NCI-H128 (cell line): ENCODE measurements at regions not wholly inside any gene's neighbourhood (a gene's known extent, or its start where the extent isn't known, plus 50 kb on each side); places are given as distances from the start of the nearest gene placed in this dataset.

Experiments used
- DNase-seq: peaks from one replicate; lab custom pipeline; 2025; ENCODE audit not compliant: unreplicated experiment; lab: John Stamatoyannopoulos, UW

DNA sequence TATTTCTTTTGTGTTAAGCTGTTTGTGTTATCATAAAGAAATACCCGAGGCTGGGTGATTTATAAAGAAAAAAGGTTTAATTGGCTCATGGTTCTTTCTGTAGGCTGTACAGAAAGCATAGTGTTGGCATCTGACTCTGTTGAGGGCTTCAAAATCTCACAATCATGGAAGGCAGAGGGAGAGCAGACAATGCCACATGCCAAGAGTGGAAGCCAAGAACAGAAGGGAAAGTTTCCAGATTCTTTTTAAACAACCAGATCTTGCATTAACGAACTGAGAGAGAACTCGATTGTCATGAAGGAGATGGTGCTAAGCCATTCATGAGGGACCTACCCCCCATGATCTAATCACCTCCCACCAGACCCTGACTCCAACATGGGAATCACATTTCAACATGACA lies 290.1 kb downstream of the BMP2 start:
- DNase-seq = no peak

DNA sequence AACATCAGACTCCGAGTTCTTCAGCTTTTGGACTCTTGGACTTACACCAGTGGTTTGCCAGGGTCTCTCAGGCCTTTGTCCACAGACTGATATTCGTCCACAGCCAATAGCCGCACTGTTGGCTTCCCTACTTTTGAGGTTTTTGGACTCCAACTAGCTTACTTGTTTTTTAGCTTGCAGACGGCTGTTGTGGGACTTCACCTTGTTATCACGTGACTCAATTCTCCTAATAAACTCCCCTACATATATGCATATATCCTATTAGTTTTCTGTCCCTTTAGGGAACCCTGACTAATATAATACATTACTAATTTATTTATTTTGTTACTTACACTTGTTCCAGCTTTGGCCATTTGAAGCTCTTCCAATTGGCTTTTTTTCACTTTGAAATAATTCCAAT lies 311.3 kb downstream of the BMP2 start:
- DNase-seq = no peak

DNA sequence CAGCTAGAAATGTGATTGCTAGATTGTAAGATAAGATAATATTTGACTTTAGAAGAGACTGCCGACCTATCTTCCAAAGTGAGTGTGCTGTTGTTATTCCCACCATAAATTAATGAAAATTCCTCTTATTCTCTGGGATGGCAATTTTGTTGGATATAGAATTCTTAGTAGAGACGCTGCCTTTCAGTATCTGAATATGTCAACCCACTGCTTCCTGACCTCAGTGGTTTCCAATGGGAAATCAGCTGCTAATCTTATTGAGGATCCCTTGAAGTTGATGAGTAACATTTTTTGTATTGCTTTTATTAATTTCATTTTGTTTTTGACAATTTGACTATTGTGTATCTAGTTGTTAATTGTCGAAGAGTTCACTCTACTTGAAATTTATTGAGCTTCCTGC lies 313.0 kb downstream of the BMP2 start:
- no peak for DNase-seq

DNA sequence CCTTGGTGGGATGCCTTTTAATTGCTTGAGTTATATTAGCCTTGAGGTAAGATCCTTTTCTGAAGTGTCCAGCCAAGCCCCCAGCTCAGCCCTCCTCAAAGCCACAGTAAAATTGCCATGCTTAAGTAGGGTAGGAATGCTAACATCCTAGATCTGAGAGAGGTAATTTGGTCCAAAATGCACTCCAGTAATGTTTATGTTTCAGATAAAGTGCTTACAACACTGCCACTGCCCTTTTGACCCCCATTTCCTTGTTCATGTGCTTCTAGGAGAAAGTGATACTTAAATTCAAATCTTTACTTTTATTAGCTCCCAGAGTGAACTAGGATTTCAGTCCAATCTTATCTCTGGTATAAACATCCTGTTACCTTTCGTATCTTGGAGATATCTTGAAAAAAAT lies 318.0 kb downstream of the BMP2 start:
- no peak for DNase-seq

DNA sequence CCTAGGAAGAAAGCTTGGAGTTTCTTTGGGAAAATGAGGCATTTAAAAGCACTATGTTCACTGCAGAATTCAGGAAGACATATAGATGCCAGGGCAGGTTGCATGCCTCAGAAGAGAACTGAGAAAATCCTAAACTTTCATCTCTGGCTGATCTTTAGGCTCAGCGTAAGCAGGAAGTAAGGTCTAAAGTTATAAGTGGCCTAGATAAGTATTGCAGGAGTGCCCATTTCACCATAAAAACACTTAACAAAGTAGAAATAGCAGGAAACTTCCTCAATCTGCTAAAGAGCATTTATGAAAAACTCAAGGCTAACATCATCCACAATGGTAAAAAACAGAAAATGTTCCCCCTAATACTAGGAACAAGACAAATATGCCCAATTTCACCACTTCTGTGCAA lies 320.3 kb downstream of the BMP2 start:
- DNase-seq = no peak

DNA sequence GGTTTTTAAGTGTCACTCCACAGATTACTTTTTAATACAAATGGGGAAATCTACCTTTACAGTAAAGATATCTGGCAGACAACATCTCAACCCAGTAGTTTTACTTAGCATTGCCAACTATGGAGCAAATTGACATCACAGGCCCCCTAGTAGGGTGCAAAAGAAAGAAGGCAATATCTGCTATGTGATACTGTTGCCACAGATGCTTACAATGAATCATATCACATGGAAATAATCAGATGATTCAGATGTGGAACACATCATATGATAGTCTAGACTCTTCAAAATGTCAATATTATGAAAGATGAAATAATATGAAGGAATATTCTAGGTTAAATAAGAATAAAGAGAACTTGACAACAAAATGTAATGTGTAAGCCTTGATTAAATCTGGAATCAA lies 322.5 kb downstream of the BMP2 start:
- DNase-seq = no peak

DNA sequence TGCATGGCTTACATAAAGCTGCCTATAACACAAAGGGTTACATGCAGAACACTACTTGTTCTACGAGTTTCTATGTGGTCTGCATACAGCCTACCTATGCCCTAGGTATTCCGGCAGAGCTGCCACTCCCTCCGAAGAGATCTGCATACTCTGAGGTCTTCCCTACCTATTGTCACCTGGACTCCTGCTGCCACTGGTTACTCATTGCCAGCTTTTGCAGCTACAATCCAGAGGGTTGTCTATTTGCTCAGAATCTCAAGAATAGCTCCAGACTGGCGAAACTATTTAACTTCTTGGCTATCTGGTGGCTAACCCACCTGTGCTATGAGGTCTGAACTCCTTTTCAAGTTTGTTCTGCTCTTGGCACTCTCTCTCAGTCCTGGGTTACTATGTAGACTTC lies 323.3 kb downstream of the BMP2 start:
- no peak for DNase-seq

DNA sequence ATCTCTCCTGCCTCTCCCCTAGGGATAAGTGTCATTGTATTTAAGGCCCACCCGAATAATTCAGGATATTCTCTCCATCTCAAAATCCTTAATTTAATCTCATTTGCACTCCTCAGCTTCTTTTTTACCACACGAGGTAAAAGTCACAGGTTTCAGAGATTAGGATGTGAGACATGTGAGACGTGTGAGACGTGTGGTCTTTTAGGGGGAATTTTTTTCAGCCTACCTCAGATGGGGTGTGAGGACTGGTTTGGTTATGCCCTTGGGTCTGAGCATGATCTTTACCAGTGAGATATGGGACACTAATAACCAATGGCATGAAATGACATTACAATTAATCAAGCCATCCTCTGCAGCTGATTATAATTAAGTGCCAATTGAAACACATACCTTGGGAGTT lies 324.2 kb downstream of the BMP2 start:
- DNase-seq = no peak

DNA sequence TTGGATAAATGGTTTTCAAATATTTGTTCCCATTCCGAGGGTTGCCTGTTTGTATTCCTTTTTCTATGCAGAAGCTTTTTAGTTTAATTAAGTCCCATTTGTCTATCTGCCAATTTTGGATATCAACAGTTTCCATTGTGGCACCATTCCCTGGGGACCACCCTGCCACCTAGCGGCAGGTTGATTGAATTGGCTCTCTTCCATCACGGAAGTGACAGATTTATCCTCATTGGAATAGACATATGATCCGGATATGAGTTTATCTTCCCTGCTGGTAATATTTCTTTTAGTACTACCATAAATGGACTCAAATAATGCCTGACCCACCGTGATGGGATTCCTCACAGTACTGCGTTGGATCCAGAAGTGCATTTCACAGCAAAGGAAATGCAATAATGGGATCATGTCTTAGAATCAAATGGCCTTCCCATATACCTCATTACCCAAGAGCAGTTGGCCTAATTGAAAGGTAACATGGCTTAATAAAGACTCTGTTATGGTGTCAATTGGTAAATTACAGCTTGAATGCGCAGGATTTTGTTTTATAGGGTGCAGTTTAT lies 327.0 kb downstream of the BMP2 start:
- no peak for DNase-seq

DNA sequence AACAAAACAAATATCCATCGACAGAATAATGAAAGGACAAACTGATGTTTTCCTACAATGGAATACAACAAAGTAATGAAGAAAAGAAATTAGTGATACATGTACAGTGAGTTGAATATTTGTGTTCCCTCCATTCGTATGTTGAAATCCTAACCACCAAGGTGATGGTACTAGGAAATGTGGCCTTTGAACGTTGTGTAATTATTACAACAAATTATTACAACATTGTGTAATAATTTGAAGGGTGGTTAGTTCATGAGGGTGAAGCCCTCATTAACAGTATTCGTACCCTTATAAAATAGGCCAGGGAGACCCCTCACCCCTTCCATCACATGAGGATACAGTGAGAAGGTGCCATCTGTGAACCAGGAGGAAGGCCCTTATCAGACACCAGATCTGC lies 339.4 kb downstream of the BMP2 start:
- DNase-seq = no peak

DNA sequence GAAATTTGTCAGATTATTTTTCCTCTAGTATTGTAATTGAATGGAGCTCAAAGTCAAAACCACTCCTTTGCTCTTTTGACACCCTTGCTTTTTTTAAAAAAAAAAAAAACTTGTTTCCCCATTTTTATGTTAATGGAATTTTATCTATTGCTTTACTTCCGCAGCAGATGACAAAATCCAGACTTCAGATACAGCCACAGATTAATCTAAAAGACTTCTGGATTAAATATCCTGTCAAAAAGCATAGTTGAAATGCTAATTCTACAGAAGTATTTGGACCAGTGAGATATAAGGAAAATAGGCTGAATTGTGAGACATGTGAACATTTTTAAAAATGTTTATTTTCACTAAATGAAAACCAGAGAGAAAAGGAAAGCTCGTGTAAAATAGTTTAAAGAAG lies 341.4 kb downstream of the BMP2 start:
- no peak for DNase-seq

DNA sequence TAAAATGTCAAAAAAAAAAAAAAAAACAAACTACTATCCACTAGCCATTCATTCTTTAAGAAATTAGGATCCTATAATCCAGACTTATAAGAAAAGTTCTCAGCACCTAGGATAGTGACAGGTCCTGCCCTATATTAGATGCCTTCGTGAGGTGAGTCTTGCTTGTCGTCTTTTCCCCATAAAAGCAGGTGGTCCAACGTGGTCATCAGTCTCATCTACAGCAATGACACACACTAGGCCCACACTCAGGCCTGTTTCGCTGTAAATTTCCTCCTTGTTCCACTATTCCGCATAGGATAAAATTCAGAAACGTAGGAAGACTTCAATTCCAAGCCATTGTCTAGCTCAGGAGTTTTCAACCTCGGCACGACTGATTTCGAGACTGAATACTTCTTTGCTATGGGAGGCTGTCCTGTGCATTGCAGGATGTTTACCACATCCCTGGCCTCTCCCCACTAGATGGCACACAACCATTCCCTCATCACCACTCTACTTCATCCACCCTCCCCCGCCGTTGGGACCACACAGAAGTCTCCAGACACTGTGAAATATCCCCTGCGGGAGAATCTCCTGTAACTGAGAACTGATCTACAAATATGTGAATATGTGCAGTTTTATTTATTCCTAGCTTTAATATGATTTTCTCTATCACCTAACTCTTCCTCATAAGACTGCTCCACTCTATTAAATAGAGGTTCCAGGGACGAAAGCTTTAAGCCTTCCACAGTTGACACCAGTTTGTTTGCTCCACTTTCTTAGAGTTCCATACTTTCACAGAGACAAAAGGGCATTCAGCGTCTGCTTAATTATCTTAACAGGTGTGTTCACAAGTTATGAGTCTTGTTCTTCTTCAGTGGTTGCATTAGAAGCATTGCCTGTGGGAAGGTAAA lies 346.3 kb downstream of the BMP2 start:
- DNase-seq = peak; percentile 17

DNA sequence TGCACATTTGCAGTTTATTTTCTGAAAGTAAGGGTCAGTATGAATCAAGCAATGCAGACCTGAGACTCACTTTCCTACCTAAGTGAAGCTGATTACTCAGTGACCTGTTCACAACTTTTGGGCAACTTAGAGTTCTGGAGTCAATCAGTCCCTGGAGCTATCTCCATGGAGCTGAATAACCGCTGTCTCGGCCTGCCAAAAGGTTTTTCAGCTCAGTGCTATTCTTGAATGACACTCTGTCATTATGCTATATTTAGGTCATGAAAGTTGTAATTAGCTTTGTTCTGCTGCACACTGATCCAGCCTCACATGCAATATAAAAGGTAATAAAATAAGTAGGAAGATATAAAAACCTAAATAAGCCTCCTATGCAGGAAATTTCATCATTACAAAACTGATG lies 356.0 kb downstream of the BMP2 start:
- DNase-seq = no peak

DNA sequence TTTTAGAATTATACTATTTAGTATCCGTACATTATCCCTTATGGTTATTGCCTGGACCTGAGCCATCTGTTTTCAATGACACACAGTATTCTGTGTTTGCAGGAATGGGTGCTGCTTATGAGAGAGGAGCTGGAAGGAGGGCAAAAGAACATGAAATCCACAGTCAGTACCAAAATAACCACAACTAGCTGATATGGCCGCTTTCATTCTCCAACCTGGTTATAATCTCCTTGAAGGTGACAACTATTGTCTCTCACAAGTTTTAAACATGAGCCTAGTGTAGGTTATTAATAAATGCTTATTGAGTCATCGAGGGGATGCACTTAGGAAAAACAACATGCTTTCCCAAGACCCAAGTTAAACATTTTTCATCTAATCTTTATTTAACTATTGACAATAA lies 356.6 kb downstream of the BMP2 start:
- no peak for DNase-seq

DNA sequence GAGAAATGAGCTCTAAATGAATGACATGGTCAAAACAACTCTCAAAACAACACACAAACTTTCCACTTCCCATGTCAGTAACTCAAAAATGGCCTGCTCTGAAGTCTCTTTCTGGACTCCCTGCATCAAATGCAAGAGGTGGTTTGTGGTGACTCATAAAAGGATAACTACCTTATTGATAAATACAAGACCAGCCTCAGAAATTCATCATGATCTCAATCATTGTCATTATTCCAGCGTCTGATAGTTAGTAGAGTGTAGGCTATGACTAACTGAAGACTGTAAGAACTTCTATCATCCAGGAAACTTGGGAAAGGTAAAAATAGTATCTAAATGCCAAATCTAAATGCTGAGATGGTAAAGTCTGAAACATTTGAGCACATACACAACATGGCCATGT lies 369.4 kb downstream of the BMP2 start:
- DNase-seq = no peak

DNA sequence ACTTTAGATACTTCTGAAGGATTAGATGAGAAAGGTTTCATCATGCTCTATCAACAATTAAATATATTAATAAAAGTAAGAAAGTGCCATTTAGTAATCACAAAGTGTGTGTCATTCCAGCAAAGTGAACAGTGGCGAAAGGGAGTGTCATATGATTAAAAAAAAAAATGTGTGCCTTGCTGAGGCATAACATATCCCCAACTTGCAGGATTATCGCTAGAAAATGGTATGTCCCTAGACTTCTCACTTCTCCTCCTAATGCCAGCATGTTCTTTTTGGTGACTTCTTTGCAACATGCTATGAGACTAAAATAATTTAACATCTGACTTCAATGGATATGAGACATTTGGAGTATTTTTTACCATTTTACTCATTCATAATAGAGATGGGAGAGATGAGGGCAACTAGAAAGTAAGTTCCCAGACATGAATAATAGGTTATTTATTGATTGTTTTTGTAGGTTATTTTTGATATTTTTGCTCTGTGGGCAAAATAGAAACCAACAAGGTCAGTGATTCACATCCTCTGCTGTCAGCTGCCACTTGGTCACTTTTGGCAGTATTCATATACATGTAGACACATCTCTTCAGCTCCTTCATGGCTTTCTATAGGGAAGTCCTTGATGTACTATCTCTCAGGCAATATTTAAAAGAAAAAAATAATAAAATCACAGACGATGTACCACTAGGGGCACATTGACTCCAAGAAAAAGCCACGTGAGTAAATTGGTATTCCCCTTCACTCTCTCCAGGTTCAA lies 370.1 kb downstream of the BMP2 start:
- no peak for DNase-seq

DNA sequence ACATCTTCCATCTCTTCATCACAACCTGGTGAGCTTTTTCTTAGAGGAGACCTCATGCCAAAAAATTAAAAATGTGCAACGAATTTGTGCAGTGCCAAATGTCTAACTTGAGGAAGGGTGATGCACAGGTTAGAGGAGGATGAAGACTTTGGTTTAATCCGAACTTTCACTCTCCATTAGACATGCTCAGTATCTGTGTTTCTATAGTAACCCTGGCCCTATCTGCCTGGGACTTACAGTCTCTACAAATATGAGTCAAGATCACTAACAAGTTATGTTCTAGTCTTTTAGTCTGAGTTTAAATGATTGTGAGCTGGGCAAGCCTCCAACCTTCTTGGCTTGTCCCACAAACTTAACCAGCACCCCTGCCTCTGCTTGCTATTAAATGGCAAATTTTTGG lies 377.0 kb downstream of the BMP2 start:
- no peak for DNase-seq

DNA sequence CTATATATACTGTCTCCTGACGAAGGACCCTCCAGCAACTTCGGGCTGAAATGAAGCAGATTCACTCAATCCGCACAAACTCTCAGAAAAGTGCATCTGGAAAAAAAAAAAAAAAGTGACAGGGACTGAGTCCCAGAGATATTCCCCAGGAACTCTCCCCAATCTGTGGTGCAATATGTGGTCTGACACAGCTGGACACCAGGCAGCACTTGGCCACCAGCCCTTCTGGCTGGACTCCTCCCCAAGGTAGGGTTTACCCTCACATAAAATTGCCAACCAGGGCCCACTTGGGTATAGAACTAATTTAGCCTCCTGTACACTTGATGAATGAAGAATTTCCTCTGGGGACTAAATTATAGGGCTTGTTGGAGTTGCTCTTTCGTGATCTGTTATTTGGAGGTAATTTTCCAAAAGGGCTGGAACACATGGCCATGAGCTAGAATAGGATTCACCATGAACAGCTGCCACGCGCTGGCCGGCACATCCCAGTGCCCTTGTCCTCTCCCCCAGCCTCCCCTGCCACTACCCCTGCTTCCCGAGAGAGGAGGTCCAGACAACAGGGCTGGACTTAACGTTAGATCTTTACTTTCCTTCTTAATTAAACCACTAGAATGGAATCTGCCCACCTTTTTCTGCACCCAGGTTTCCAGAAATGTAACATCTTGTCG lies 379.2 kb downstream of the BMP2 start:
- no peak for DNase-seq

DNA sequence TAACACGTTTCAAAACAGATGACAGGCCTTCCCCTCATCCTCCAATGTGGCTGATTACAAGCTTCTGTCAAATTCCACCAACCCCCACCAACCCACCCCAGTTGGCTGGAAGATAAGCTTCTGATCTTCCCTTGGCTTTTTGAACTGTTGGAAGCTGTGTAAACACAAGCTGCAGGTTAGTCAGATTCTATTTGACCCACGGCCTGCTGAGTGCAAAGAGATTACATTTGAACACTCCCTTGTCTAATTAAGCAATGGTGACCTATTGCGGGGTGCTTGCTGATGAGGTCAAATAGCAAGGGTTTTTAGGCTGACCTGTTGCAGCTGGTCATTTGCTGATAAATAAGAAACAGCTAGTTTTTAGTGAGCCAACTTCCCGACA lies 379.7 kb downstream of the BMP2 start:
- no peak for DNase-seq

DNA sequence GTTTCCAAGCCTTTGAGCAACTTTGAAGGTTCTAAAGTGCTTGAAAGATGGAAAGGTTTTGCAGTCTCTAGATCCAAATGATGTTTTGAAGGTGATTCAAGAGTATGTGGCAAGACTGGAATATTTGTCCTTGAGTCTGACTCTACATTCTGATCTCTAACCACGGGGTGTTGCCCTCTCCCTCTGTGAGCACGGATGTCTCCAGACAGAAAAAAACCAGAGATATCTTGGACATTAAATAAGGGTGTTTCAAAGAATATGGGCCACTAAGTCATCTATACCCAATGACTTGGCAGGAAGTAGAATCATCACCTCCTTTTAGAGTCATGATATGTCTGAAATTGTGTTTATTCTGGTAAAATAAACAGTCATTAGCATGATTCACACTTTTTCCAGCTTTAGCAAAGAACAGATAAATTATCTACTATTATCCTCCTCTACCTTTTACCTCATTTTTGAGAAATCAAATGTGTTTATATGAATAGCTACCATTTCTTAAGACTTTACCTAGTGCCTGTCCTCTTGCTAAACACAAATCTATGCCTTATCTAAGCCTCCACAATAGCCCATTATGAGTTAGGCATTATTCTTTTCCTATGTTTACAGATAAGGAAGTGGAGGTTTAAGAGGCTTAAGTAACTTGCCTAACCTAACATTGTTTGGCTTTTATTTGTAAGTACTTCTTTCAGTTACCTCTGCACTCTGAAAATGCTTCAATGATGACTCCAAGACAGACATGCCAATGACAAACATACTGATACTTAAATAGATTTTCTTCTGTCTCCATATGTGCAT lies 384.4 kb downstream of the BMP2 start:
- no peak for DNase-seq

DNA sequence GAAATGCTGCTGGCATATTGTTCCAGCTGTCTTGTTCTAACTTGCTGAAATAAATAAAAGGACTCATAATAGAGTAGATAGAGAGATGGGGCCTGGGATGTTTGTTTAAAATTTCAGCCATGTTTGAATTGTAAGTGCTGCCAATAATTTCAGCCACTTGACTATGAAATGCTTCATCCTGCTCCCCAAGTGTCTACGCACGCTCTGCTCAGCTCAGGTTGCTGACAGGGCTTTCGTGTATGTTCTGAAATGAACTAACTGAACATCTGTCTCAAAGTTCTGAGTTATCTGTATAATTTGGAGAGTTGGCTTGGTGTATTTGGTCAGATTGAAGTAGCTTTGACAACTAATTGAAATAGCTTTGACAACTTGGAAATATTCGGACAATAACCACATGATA lies 387.8 kb downstream of the BMP2 start:
- DNase-seq = peak; percentile 31
